ENCODE measurements at regions not wholly inside any gene's neighbourhood (a gene's known extent, or its start where the extent isn't known, plus 50 kb on each side); places are given as distances from the start of the nearest gene placed in this dataset.

DNA sequence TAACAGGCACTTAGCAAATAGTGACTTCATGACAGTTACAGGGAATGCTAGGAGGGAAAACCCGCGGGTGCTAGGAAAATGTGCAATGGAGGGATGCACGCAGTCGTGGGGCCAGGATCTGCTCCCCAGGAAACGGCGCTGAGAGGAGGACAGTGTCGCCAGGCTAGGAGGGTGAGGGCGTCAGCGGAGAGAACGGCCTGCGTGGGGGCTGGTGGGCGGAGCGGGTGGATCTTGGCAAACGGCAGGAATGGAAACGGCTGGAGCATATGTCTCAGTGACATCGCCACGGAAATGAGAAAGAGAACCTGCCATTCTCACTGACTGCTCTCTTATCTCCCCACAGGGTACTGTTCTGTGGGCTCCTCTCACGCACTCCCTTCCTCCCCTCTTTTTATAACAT, 478.5 kb upstream of the ID2 start:
- no peak overlapping the region for H3K4me3 Mint-ChIP-seq
- ATAC-seq, result no peak
- intact Hi-C loops (cut with micrococcal nuclease), result no loop called here
- CTCF ChIA-PET, result no interaction called here
- H3K27me3 Mint-ChIP-seq, result no peaks in the 10 kb centered on the region
- peaks cover 3% of the 10 kb centered on the region for H3K36me3 Mint-ChIP-seq (ENCODE audit: low read depth)
- no peak overlapping the region for H3K27ac Mint-ChIP-seq
- no peak for TF ChIP-seq CTCF (IDR thresholded peaks at IDR 0.05)
- H3K9me3 Mint-ChIP-seq, result peaks cover 14% of the 10 kb centered on the region
- POLR2A ChIA-PET, result no interaction called here
- H3K4me1 Mint-ChIP-seq (ENCODE audit: low read depth), result peaks cover 9% of the 10 kb centered on the region
- DNase-seq, result no peak

- ATAC-seq, result no peak
- DNase-seq, result no peak
- H3K4me1 Mint-ChIP-seq (ENCODE audit: low read depth), result peaks cover 9% of the 10 kb centered on the region
- no peak overlapping the region for H3K4me3 Mint-ChIP-seq
- no peaks in the 10 kb centered on the region for H3K27me3 Mint-ChIP-seq
- H3K36me3 Mint-ChIP-seq (ENCODE audit: low read depth), result peaks cover 6% of the 10 kb centered on the region
- ChIA-PET POLR2A (no interaction called here), CTCF (no interaction called here)
- peaks cover 21% of the 10 kb centered on the region for H3K9me3 Mint-ChIP-seq
- no peak for TF ChIP-seq CTCF (IDR thresholded peaks at IDR 0.05)
- no peak overlapping the region for H3K27ac Mint-ChIP-seq
- intact Hi-C loops (cut with micrococcal nuclease), result no loop called here
Observed at GRCh38 chr2:8204711-8205110, 477.1 kb upstream of the ID2 start.

- no peak for TF ChIP-seq CTCF (IDR thresholded peaks at IDR 0.05)
- Mint-ChIP-seq H3K27me3 (no peaks in the 10 kb centered on the region), H3K4me1 (ENCODE audit: low read depth) (no peaks in the 10 kb centered on the region), H3K27ac (no peak overlapping the region), H3K4me3 (no peak overlapping the region), H3K9me3 (peaks cover 18% of the 10 kb centered on the region), H3K36me3 (ENCODE audit: low read depth) (peaks cover 5% of the 10 kb centered on the region)
- ChIA-PET POLR2A (no interaction called here), CTCF (no interaction called here)
- intact Hi-C loops (cut with micrococcal nuclease), result no loop called here
- DNase-seq, result no peak
- no peak for ATAC-seq
Observed at GRCh38 chr2:8209494-8209893, 472.4 kb upstream of the ID2 start.

- DNase-seq (no peak), ATAC-seq (no peak)
- Mint-ChIP-seq H3K4me1 (ENCODE audit: low read depth) (peaks cover 2% of the 10 kb centered on the region), H3K4me3 (no peak overlapping the region), H3K36me3 (ENCODE audit: low read depth) (peaks cover 5% of the 10 kb centered on the region), H3K9me3 (peaks cover 18% of the 10 kb centered on the region), H3K27me3 (no peaks in the 10 kb centered on the region), H3K27ac (no peak overlapping the region)
- ChIA-PET POLR2A (no interaction called here), CTCF (no interaction called here)
- TF ChIP-seq CTCF (IDR thresholded peaks at IDR 0.05), result no peak
- intact Hi-C loops (cut with micrococcal nuclease), result no loop called here
Observed at GRCh38 chr2:8211384-8211783, 470.5 kb upstream of the ID2 start.

GRCh38 chr2:8212239-8212638, 469.6 kb upstream of the ID2 start:
- POLR2A ChIA-PET, result no interaction called here

More at GRCh38 chr2:8212239-8212638, 469.6 kb upstream of the ID2 start:
- Mint-ChIP-seq H3K36me3 (ENCODE audit: low read depth) (peaks cover 5% of the 10 kb centered on the region), H3K4me1 (ENCODE audit: low read depth) (peaks cover 2% of the 10 kb centered on the region), H3K4me3 (no peak overlapping the region), H3K27me3 (no peaks in the 10 kb centered on the region), H3K9me3 (peaks cover 17% of the 10 kb centered on the region), H3K27ac (no peak overlapping the region)
- no peak for DNase-seq
- no peak for TF ChIP-seq CTCF (IDR thresholded peaks at IDR 0.05)
- CTCF ChIA-PET, result no interaction called here
- intact Hi-C loops (cut with micrococcal nuclease), result no loop called here
- ATAC-seq, result no peak
